Suprapubic skin (tissue), 4 donors: ENCODE measurements at regions not wholly inside any gene's neighbourhood (a gene's known extent, or its start where the extent isn't known, plus 50 kb on each side); places are given as distances from the start of the nearest gene placed in this dataset.

Experiments used
- DNase-seq, 2 donors: peaks; one replicate each; pipeline ENCODE4 v3.0.0-alpha.2; 2019; ENCODE audit warnings: low spot score in 2 of 2
- H3K27ac ChIP-seq: fragments of 200-600 bp; sonication (generic); one replicate; pipeline ENCODE4 v1.5.1; 2019
- H3K27me3 ChIP-seq: fragments of 200-600 bp; sonication (generic); one replicate; pipeline ENCODE4 v1.5.1; 2019
- H3K36me3 ChIP-seq: fragments of 200-600 bp; sonication (generic); one replicate; pipeline ENCODE4 v1.5.1; 2019
- H3K4me1 ChIP-seq: fragments of 200-600 bp; sonication (generic); one replicate; pipeline ENCODE4 v1.5.1; 2019
- H3K4me3 ChIP-seq: fragments of 200-600 bp; sonication (generic); one replicate; pipeline ENCODE4 v1.5.1; 2019; ENCODE audit warnings: mild to moderate bottlenecking
- H3K9me3 ChIP-seq: fragments of 200-600 bp; sonication (generic); one replicate; pipeline ENCODE4 v1.5.1; 2019
- CTCF ChIP-seq, 2 donors: fragments of 200-600 bp in 1 of 2; fragments of 450-650 bp in 1 of 2; sonication (generic) in 1 of 2; IDR thresholded peaks; one replicate each; pipeline ENCODE4 v1.5.1; 2016 to 2019; ENCODE audit warnings: antibody characterized with exemption in 2 of 2, mild to moderate bottlenecking in 1 of 2, moderate library complexity in 1 of 2
- EP300 ChIP-seq: sonication (generic); formaldehyde crosslinking; IDR thresholded peaks from one replicate; pipeline ENCODE4 v1.6.1; 2017; ENCODE audit warnings: antibody characterized with exemption
- POLR2A ChIP-seq, 2 donors: fragments of 450-650 bp; IDR thresholded peaks; one replicate each; pipeline ENCODE4 v1.6.1; 2017; ENCODE audit warnings: antibody characterized with exemption in 2 of 2, mild to moderate bottlenecking in 2 of 2, moderate library complexity in 2 of 2
- POLR2AphosphoS5 ChIP-seq, 3 donors: sonication (generic); formaldehyde crosslinking; IDR thresholded peaks; one replicate each; pipeline ENCODE4 v1.6.1; 2017; ENCODE audit warnings: antibody characterized with exemption in 3 of 3
- WGBS: methylation state at CpG from one replicate; pipeline ENCODE4 v1.1.5; 2018; 5-methylcytosine and 5-hydroxymethylcytosine counted together

- TF ChIP-seq POLR2A (IDR thresholded peaks at IDR 0.05) (no peak), CTCF (IDR thresholded peaks at IDR 0.05) (no peak), POLR2AphosphoS5 (IDR thresholded peaks at IDR 0.05) (no peak), EP300 (no peak)
- no peaks in the 10 kb centered on the region for H3K36me3 ChIP-seq
- H3K27me3 ChIP-seq, result no peaks in the 10 kb centered on the region
- no peak overlapping the region for H3K27ac ChIP-seq
- H3K4me1 ChIP-seq, result peaks cover 4% of the 10 kb centered on the region
- 40% methylated on average over 33 of the region's 33 CpGs for WGBS
- H3K4me3 ChIP-seq, result peak overlapping the region; percentile 59
- peak in 1 of 2 donors; percentile 51 for DNase-seq
- H3K9me3 ChIP-seq, result no peaks in the 10 kb centered on the region
Measured at GRCh38 chrX:125202591-125203248, 117.0 kb upstream of the TEX13C start.

GRCh38 chrX:125203365-125203736 lies 116.3 kb upstream of the TEX13C start:
- Histone ChIP-seq H3K27me3 (no peaks in the 10 kb centered on the region), H3K36me3 (no peaks in the 10 kb centered on the region), H3K4me1 (peaks cover 4% of the 10 kb centered on the region), H3K4me3 (peak overlapping the region; percentile 59), H3K27ac (peak overlapping the region; percentile 62), H3K9me3 (no peaks in the 10 kb centered on the region)
- TF ChIP-seq POLR2A (IDR thresholded peaks at IDR 0.05) (no peak), EP300 (no peak), POLR2AphosphoS5 (IDR thresholded peaks at IDR 0.05) (no peak)
- 41% methylated on average over 21 of the region's 25 CpGs for WGBS
- peak; percentile 57 to 70 for DNase-seq

- Histone ChIP-seq H3K27ac (peak overlapping the region; percentile 62), H3K4me3 (peak overlapping the region; percentile 59), H3K27me3 (no peaks in the 10 kb centered on the region), H3K4me1 (peaks cover 4% of the 10 kb centered on the region), H3K36me3 (no peaks in the 10 kb centered on the region), H3K9me3 (no peaks in the 10 kb centered on the region)
- peak; percentile 64 to 76 for DNase-seq
- 30% methylated on average over 39 of the region's 63 CpGs for WGBS
- no peak for TF ChIP-seq EP300
- no peak for TF ChIP-seq POLR2A (IDR thresholded peaks at IDR 0.05)
- no peak for TF ChIP-seq POLR2AphosphoS5 (IDR thresholded peaks at IDR 0.05)
- no peak for TF ChIP-seq CTCF (IDR thresholded peaks at IDR 0.05)
Measured at GRCh38 chrX:125203737-125204578, 115.7 kb upstream of the TEX13C start.

GRCh38 chrX:125204681-125205132 lies 115.0 kb upstream of the TEX13C start:
- 34% methylated on average over 22 of the region's 22 CpGs for WGBS
- TF ChIP-seq POLR2AphosphoS5 (IDR thresholded peaks at IDR 0.05), result no peak
- no peak for TF ChIP-seq EP300
- no peak for TF ChIP-seq POLR2A (IDR thresholded peaks at IDR 0.05)
- TF ChIP-seq CTCF (IDR thresholded peaks at IDR 0.05), result no peak
- Histone ChIP-seq H3K9me3 (no peaks in the 10 kb centered on the region), H3K27me3 (no peaks in the 10 kb centered on the region), H3K36me3 (no peaks in the 10 kb centered on the region), H3K27ac (peak overlapping the region; percentile 83), H3K4me1 (peaks cover 4% of the 10 kb centered on the region), H3K4me3 (peak overlapping the region; percentile 59)
- no peak for DNase-seq

GRCh38 chrX:125205133-125205917 lies 114.3 kb upstream of the TEX13C start:
- no peaks in the 10 kb centered on the region for H3K9me3 ChIP-seq
- peaks cover 4% of the 10 kb centered on the region for H3K4me1 ChIP-seq
- peak overlapping the region; percentile 83 for H3K27ac ChIP-seq
- H3K27me3 ChIP-seq, result no peaks in the 10 kb centered on the region
- peak overlapping the region; percentile 59 for H3K4me3 ChIP-seq
- no peaks in the 10 kb centered on the region for H3K36me3 ChIP-seq
- DNase-seq, result peak; percentile 72 to 79
- no peak for TF ChIP-seq POLR2A (IDR thresholded peaks at IDR 0.05)
- TF ChIP-seq POLR2AphosphoS5 (IDR thresholded peaks at IDR 0.05), result no peak
- TF ChIP-seq CTCF (IDR thresholded peaks at IDR 0.05), result no peak
- TF ChIP-seq EP300, result no peak
- 37% methylated on average over 33 of the region's 48 CpGs for WGBS
